ENCODE measurements at regions not wholly inside any gene's neighbourhood (a gene's known extent, or its start where the extent isn't known, plus 50 kb on each side); places are given as distances from the start of the nearest gene placed in this dataset.

DNA sequence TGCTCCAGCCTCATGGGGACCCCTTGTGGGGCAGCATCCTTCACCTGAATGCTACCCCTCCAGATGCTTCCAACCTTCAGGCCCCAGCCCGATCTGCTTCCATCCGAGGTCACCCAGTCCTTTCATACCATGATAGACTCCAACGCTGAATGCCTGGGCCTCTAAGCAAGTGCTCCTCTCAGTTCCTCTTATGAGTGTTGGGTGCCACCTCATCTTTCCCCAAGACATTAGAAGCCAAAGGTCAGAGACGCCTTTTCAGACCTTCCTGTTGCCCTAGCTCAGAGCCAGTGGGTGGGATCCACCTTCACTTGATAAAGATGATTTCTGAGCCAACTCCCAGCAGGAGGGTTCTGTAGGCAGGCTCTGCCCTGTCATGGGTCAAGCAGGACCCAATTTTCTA, 174.5 kb upstream of the MGAT5 start:
- no peak for DNase-seq

DNA sequence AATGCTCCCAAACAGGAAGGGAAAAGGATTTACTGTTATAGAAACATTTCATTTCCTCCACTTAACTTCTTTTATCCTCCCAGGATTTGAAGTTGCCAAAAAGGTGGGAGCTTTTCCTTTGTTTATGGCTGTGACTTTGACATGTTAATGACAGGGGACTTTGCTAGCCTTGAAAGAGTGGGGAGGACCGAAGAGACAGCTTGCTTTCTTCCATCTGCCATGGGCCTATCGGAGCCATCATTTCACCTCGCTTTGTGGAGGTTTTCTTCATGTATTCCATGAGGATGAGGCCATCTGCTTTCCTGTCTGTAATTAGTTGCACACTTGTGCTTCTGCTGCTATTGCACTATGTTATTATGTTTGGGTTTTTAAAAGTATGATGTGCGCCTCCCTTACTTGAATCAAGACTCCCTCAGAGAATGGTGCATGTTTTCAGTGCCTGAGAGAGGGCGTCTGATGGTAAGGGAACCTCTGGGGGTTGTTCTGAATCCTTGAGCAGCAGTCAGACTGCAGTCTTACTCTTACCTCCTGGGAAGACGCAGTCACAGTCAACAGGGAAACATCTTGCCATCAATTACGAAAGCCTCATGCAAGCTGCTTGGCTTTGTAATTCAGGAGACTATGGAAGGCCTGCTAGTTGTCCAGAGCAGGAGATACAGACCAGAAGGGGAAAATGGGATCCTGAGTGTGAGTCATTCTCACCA, 173.3 kb upstream of the MGAT5 start:
- Mint-ChIP-seq H3K4me1 (peaks cover 27% of the 10 kb centered on the region), H3K9me3 (no peaks in the 10 kb centered on the region), H3K36me3 (ENCODE audit: low read depth) (no peaks in the 10 kb centered on the region), H3K27ac (no peak overlapping the region), H3K27me3 (ENCODE audit: insufficient read depth) (peaks cover 16% of the 10 kb centered on the region), H3K4me3 (no peak overlapping the region)
- peaks cover 19% of the 10 kb centered on the region for H3K27me3 ChIP-seq (ENCODE audit: control insufficient read depth, insufficient read depth, low read length, poor library complexity, severe bottlenecking)
- no peak overlapping the region for H3K27ac ChIP-seq (ENCODE audit: low read depth, low read length)
- TF ChIP-seq, protein P1, sequence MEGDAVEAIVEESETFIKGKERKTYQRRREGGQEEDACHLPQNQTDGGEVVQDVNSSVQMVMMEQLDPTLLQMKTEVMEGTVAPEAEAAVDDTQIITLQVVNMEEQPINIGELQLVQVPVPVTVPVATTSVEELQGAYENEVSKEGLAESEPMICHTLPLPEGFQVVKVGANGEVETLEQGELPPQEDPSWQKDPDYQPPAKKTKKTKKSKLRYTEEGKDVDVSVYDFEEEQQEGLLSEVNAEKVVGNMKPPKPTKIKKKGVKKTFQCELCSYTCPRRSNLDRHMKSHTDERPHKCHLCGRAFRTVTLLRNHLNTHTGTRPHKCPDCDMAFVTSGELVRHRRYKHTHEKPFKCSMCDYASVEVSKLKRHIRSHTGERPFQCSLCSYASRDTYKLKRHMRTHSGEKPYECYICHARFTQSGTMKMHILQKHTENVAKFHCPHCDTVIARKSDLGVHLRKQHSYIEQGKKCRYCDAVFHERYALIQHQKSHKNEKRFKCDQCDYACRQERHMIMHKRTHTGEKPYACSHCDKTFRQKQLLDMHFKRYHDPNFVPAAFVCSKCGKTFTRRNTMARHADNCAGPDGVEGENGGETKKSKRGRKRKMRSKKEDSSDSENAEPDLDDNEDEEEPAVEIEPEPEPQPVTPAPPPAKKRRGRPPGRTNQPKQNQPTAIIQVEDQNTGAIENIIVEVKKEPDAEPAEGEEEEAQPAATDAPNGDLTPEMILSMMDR (conservative IDR thresholded peaks at IDR 0.05), result no peak
- 84 to 89% methylated on average over 3 to 7 of the region's 7 CpGs for WGBS, 2 experiments (ENCODE audit: insufficient coverage in 1 of 2, insufficient read length in 1 of 2)
- H3K9me3 ChIP-seq (ENCODE audit: control insufficient read depth, low read length), result peaks cover 5% of the 10 kb centered on the region
- H3K4me1 ChIP-seq (ENCODE audit: control insufficient read depth, insufficient read depth, low read length), result no peaks in the 10 kb centered on the region
- no peak for DNase-seq
- H3K36me3 ChIP-seq (ENCODE audit: control insufficient read depth, insufficient read depth, low read length), result no peaks in the 10 kb centered on the region
- no peak overlapping the region for H3K4me3 ChIP-seq (ENCODE audit: low read length)
- no peak overlapping the region for H3K9ac ChIP-seq (ENCODE audit: extremely low read depth, low read length, poor library complexity, severe bottlenecking)

More for the DNA sequence above, 174.5 kb upstream of the MGAT5 start:
- TF ChIP-seq, protein P1 (conservative IDR thresholded peaks at IDR 0.05), result no peak
- Mint-ChIP-seq H3K4me3 (no peak overlapping the region), H3K27ac (no peak overlapping the region), H3K27me3 (ENCODE audit: insufficient read depth) (peaks cover 14% of the 10 kb centered on the region), H3K4me1 (peaks cover 27% of the 10 kb centered on the region), H3K9me3 (no peaks in the 10 kb centered on the region), H3K36me3 (ENCODE audit: low read depth) (no peaks in the 10 kb centered on the region)
- Histone ChIP-seq H3K9me3 (ENCODE audit: control insufficient read depth, low read length) (peaks cover 12% of the 10 kb centered on the region), H3K4me1 (ENCODE audit: control insufficient read depth, insufficient read depth, low read length) (no peaks in the 10 kb centered on the region), H3K9ac (ENCODE audit: extremely low read depth, low read length, poor library complexity, severe bottlenecking) (no peak overlapping the region), H3K4me3 (ENCODE audit: low read length) (no peak overlapping the region), H3K27me3 (ENCODE audit: control insufficient read depth, insufficient read depth, low read length, poor library complexity, severe bottlenecking) (peaks cover 10% of the 10 kb centered on the region), H3K27ac (ENCODE audit: low read depth, low read length) (no peak overlapping the region), H3K36me3 (ENCODE audit: control insufficient read depth, insufficient read depth, low read length) (no peaks in the 10 kb centered on the region)
- WGBS, 2 experiments (ENCODE audit: insufficient coverage in 1 of 2, insufficient read length in 1 of 2), result 93 to 94% methylated on average over 4 of the region's 4 CpGs

DNA sequence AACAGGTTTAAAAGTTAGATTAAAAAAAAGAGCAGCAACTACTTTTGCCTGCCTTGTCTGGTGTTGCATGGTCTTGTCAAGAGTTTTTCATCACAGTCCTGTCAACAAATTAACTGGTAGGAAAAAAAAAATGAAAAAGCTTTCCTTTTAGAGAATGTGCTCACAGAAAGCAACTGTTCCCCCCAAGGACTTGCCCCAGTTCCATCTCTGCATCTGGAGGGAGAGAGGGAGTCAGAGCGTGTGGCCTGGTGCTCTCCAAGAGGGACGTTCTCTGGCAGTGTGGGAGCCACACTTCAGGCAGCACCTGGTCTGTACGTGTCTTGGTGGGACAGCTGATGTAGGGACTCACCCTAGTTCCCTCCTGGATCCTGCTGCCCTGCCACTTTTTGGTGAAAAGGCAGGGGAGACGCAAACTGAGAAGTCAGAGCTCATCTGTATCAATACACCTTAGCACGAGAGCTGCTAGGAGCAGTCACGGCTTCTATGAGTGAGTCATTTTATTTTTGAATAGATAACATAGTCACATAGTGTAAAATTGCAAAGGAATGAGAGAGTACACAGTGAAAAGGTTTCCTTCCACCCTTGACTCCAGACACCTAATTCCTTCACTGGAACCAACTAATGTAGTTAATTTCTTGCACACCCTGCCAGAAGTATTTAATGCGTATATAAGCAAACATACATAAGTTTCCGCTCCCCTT, 172.5 kb upstream of the MGAT5 start:
- Mint-ChIP-seq H3K9me3 (no peaks in the 10 kb centered on the region), H3K4me1 (peaks cover 30% of the 10 kb centered on the region), H3K36me3 (ENCODE audit: low read depth) (no peaks in the 10 kb centered on the region), H3K4me3 (no peak overlapping the region), H3K27ac (no peak overlapping the region), H3K27me3 (ENCODE audit: insufficient read depth) (peaks cover 14% of the 10 kb centered on the region)
- no peak for DNase-seq
- Histone ChIP-seq H3K4me3 (ENCODE audit: low read length) (no peak overlapping the region), H3K27me3 (ENCODE audit: control insufficient read depth, insufficient read depth, low read length, poor library complexity, severe bottlenecking) (peaks cover 19% of the 10 kb centered on the region), H3K9ac (ENCODE audit: extremely low read depth, low read length, poor library complexity, severe bottlenecking) (no peak overlapping the region), H3K36me3 (ENCODE audit: control insufficient read depth, insufficient read depth, low read length) (no peaks in the 10 kb centered on the region), H3K9me3 (ENCODE audit: control insufficient read depth, low read length) (no peaks in the 10 kb centered on the region), H3K4me1 (ENCODE audit: control insufficient read depth, insufficient read depth, low read length) (no peaks in the 10 kb centered on the region), H3K27ac (ENCODE audit: low read depth, low read length) (no peak overlapping the region)
- WGBS, 2 experiments (ENCODE audit: insufficient coverage in 1 of 2, insufficient read length in 1 of 2), result 93 to 94% methylated on average over 3 to 7 of the region's 8 CpGs
- TF ChIP-seq, protein P1 (conservative IDR thresholded peaks at IDR 0.05), result no peak
